Neural cell (in vitro differentiated cells): ENCODE measurements at regions not wholly inside any gene's neighbourhood (a gene's known extent, or its start where the extent isn't known, plus 50 kb on each side); places are given as distances from the start of the nearest gene placed in this dataset.

ENCODE experiments used
- H2AFZ ChIP-seq: fragments of 200-600, 300-800 bp; sonication (generic), shearing (Covaris generic); 2 replicates; pipeline ENCODE4 v1.6.0; 2014; ENCODE audit warnings: low read depth, mild to moderate bottlenecking, antibody characterized with exemption, low read length, moderate library complexity
- H3F3A ChIP-seq: fragments of 200-600 bp; shearing (Covaris generic); 2 replicates; pipeline ENCODE4 v1.6.1; 2016; ENCODE audit warnings: mild to moderate bottlenecking, moderate library complexity, mixed read lengths, antibody characterized with exemption, low read length; ENCODE audit not compliant: insufficient read depth, poor library complexity, severe bottlenecking
- H3K27ac ChIP-seq: fragments of 200-600, 300-800 bp; sonication (generic), shearing (Covaris generic); 2 replicates; pipeline ENCODE4 v1.5.1; 2014; ENCODE audit warnings: mild to moderate bottlenecking, low read length, moderate library complexity
- H3K27me3 ChIP-seq: fragments of 300-800, 200-600 bp; sonication (generic), shearing (Covaris generic); 2 replicates; pipeline ENCODE4 v1.6.0; 2014; ENCODE audit warnings: mild to moderate bottlenecking, low read depth, low read length, moderate library complexity; ENCODE audit not compliant: insufficient read depth
- H3K36me3 ChIP-seq: fragments of 300-800, 200-600 bp; sonication (generic), shearing (Covaris generic); 2 replicates; pipeline ENCODE4 v1.5.1; 2014; ENCODE audit warnings: mild to moderate bottlenecking, antibody characterized with exemption, low read length, moderate library complexity; ENCODE audit not compliant: insufficient read depth
- H3K4me2 ChIP-seq: fragments of 300-800, 200-600 bp; sonication (generic), shearing (Covaris generic); 2 replicates; pipeline ENCODE4 v1.6.0; 2014; ENCODE audit warnings: mild to moderate bottlenecking, low read length
- H3K4me3 ChIP-seq: fragments of 300-800, 200-600 bp; sonication (generic), shearing (Covaris generic); 2 replicates; pipeline ENCODE4 v1.5.1; 2014; ENCODE audit warnings: mild to moderate bottlenecking, low read length, moderate library complexity
- H3K79me2 ChIP-seq: fragments of 200-600 bp; shearing (Covaris generic); replicated peaks from 2 replicates; pipeline ENCODE4 v1.6.0; 2014; ENCODE audit warnings: mild to moderate bottlenecking, low read length, moderate library complexity; ENCODE audit not compliant: insufficient read depth
- H3K9ac ChIP-seq: fragments of 300-800, 200-600 bp; sonication (generic), shearing (Covaris generic); 2 replicates; pipeline ENCODE4 v1.6.1; 2016; ENCODE audit warnings: mild to moderate bottlenecking, low read length, mixed read lengths
- H3K9me2 ChIP-seq: fragments of 200-600 bp; shearing (Covaris generic); 2 replicates; pipeline ENCODE4 v1.6.1; 2016; ENCODE audit warnings: mild to moderate bottlenecking, low read length, mixed read lengths; ENCODE audit not compliant: insufficient read depth
- H3K9me3 ChIP-seq: fragments of 200-600, 300-800 bp; sonication (generic), shearing (Covaris generic); 2 replicates; pipeline ENCODE4 v1.6.1; 2016; ENCODE audit warnings: mild to moderate bottlenecking, mixed run types, low read length, moderate library complexity, mixed read lengths
- H4K20me1 ChIP-seq: fragments of 200-600 bp; shearing (Covaris generic); 2 replicates; pipeline ENCODE4 v1.6.1; 2016; ENCODE audit warnings: mild to moderate bottlenecking, mixed run types; ENCODE audit not compliant: insufficient read depth
- EP300 ChIP-seq: fragments of 450-650 bp; conservative IDR thresholded peaks from 2 replicates; pipeline ENCODE4 v1.6.1; 2014; ENCODE audit warnings: antibody characterized with exemption, mild to moderate bottlenecking, moderate library complexity; ENCODE audit not compliant: poor library complexity, severe bottlenecking
- EZH2 ChIP-seq: fragments of 200-600, 300-800 bp; shearing (Covaris generic), sonication (generic); IDR thresholded peaks from 2 replicates; pipeline ENCODE4 v1.6.1; 2014; ENCODE audit warnings: antibody characterized with exemption, low read length, borderline replicate concordance, mild to moderate bottlenecking; ENCODE audit not compliant: insufficient read depth, poor library complexity, severe bottlenecking
- MXI1 ChIP-seq: fragments of 450-650 bp; conservative IDR thresholded peaks from 2 replicates; pipeline ENCODE4 v1.6.1; 2014; ENCODE audit warnings: antibody characterized with exemption, mild to moderate bottlenecking; ENCODE audit not compliant: poor library complexity, severe bottlenecking
- POLR2AphosphoS5 ChIP-seq: IDR thresholded peaks from 2 replicates; pipeline ENCODE4 v1.6.1; 2012
- RAD21 ChIP-seq: fragments of 450-650 bp; conservative IDR thresholded peaks from 2 replicates; pipeline ENCODE4 v1.6.1; 2014; ENCODE audit warnings: antibody characterized with exemption, mild to moderate bottlenecking, moderate library complexity
- SMC3 ChIP-seq: fragments of 450-650 bp; conservative IDR thresholded peaks from 2 replicates; pipeline ENCODE4 v1.6.1; 2014; ENCODE audit warnings: antibody characterized with exemption, mild to moderate bottlenecking, moderate library complexity; ENCODE audit not compliant: poor library complexity
- TAF1 ChIP-seq: IDR thresholded peaks from 2 replicates; pipeline ENCODE4 v1.6.1; 2012; ENCODE audit warnings: low read depth
- TF ChIP-seq, protein P1 (sequence below): IDR thresholded peaks from 2 replicates; pipeline ENCODE4 v1.6.1; 2012; ENCODE audit warnings: borderline replicate concordance
- TF ChIP-seq, protein P2 (sequence below): fragments of 450-650 bp; IDR thresholded peaks from 2 replicates; pipeline ENCODE4 v1.5.1; 2014; ENCODE audit warnings: antibody characterized with exemption, mild to moderate bottlenecking, moderate library complexity; ENCODE audit not compliant: poor library complexity, severe bottlenecking

DNA sequence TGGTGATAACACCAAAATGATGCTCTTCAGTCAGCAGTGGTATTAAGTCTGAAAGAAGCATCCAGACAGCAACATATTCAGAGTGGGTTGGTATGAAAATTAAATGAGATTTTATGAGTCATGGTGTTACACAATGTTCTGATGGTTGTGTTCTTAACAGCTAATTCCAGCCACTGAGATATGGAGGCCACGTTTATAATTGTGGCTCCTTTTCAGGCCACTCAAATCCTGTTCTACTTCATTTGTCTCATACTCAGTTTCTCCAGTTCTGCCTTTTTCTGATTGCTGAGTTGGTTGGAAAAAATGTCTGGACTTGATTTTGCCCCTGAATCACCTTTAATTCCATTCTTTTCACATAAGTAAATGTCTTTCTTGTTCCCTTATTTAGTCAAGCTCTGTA is 162.7 kb upstream of the COL3A1 start:
- TF ChIP-seq TAF1 (no peak), MXI1 (no peak), RAD21 (no peak), SMC3 (no peak), EZH2 (no peak)
- TF ChIP-seq, protein P1, sequence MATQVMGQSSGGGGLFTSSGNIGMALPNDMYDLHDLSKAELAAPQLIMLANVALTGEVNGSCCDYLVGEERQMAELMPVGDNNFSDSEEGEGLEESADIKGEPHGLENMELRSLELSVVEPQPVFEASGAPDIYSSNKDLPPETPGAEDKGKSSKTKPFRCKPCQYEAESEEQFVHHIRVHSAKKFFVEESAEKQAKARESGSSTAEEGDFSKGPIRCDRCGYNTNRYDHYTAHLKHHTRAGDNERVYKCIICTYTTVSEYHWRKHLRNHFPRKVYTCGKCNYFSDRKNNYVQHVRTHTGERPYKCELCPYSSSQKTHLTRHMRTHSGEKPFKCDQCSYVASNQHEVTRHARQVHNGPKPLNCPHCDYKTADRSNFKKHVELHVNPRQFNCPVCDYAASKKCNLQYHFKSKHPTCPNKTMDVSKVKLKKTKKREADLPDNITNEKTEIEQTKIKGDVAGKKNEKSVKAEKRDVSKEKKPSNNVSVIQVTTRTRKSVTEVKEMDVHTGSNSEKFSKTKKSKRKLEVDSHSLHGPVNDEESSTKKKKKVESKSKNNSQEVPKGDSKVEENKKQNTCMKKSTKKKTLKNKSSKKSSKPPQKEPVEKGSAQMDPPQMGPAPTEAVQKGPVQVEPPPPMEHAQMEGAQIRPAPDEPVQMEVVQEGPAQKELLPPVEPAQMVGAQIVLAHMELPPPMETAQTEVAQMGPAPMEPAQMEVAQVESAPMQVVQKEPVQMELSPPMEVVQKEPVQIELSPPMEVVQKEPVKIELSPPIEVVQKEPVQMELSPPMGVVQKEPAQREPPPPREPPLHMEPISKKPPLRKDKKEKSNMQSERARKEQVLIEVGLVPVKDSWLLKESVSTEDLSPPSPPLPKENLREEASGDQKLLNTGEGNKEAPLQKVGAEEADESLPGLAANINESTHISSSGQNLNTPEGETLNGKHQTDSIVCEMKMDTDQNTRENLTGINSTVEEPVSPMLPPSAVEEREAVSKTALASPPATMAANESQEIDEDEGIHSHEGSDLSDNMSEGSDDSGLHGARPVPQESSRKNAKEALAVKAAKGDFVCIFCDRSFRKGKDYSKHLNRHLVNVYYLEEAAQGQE, result no peak
- H3F3A ChIP-seq, result no peaks in the 10 kb centered on the region
- H3K36me3 ChIP-seq, result no peaks in the 10 kb centered on the region
- no peak overlapping the region for H3K4me3 ChIP-seq
- H2AFZ ChIP-seq, result no peak overlapping the region
- H3K27me3 ChIP-seq, result no peaks in the 10 kb centered on the region
- no peak overlapping the region for H3K9ac ChIP-seq
- H3K9me3 ChIP-seq, result no peaks in the 10 kb centered on the region
- H3K4me2 ChIP-seq, result no peak overlapping the region
- no peaks in the 10 kb centered on the region for H3K79me2 ChIP-seq
- no peaks in the 10 kb centered on the region for H4K20me1 ChIP-seq
- no peaks in the 10 kb centered on the region for H3K9me2 ChIP-seq
- no peak overlapping the region for H3K27ac ChIP-seq

DNA sequence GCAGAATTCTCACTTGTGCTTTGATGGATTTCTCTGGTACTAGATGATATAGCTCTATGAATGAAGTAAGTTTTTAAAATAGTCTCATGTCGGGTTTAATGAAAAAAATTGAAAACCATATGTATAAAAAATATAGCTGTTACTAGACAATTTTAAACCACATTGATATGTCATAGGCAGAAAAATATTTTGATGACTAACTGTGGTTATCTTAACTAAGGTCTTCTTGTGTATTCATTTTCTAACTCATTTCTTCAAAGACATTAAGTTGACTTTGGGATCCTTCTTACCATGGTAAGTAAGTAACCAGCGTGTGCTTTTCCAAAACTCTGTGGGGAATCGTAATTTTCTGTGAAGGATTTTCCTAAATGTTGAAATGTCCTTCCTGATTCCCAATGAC is 160.9 kb upstream of the COL3A1 start:
- H3F3A ChIP-seq, result no peaks in the 10 kb centered on the region
- H3K36me3 ChIP-seq, result no peaks in the 10 kb centered on the region
- H3K27me3 ChIP-seq, result no peaks in the 10 kb centered on the region
- H3K4me2 ChIP-seq, result no peak overlapping the region
- H2AFZ ChIP-seq, result no peak overlapping the region
- no peaks in the 10 kb centered on the region for H4K20me1 ChIP-seq
- no peaks in the 10 kb centered on the region for H3K79me2 ChIP-seq
- no peak overlapping the region for H3K9ac ChIP-seq
- H3K27ac ChIP-seq, result no peak overlapping the region
- TF ChIP-seq EP300 (no peak), SMC3 (no peak), RAD21 (no peak), TAF1 (no peak), EZH2 (no peak), MXI1 (no peak), POLR2AphosphoS5 (no peak)
- TF ChIP-seq, protein P1, result no peak
- TF ChIP-seq, protein P2, sequence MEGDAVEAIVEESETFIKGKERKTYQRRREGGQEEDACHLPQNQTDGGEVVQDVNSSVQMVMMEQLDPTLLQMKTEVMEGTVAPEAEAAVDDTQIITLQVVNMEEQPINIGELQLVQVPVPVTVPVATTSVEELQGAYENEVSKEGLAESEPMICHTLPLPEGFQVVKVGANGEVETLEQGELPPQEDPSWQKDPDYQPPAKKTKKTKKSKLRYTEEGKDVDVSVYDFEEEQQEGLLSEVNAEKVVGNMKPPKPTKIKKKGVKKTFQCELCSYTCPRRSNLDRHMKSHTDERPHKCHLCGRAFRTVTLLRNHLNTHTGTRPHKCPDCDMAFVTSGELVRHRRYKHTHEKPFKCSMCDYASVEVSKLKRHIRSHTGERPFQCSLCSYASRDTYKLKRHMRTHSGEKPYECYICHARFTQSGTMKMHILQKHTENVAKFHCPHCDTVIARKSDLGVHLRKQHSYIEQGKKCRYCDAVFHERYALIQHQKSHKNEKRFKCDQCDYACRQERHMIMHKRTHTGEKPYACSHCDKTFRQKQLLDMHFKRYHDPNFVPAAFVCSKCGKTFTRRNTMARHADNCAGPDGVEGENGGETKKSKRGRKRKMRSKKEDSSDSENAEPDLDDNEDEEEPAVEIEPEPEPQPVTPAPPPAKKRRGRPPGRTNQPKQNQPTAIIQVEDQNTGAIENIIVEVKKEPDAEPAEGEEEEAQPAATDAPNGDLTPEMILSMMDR, result no peak
- no peak overlapping the region for H3K4me3 ChIP-seq
- H3K9me2 ChIP-seq, result no peaks in the 10 kb centered on the region
- H3K9me3 ChIP-seq, result no peaks in the 10 kb centered on the region
